BLaER1 treated with 17β-estradiol and CSF1 and Interleukin-3, amounts not matched to agents 10 nM and 100 nM (cell line): ENCODE measurements at regions not wholly inside any gene's neighbourhood (a gene's known extent, or its start where the extent isn't known, plus 50 kb on each side); places are given as distances from the start of the nearest gene placed in this dataset.

Experiments
- H3K27ac ChIP-seq, 11 experiments: shearing (Covaris generic); formaldehyde crosslinking; 2 replicates each; pipeline ENCODE4 v1.8.1; 2022
- H3K27me3 ChIP-seq, 11 experiments: shearing (Covaris generic); formaldehyde crosslinking; 2 replicates each; pipeline ENCODE4 v1.8.1; 2022
- H3K36me3 ChIP-seq, 11 experiments: shearing (Covaris generic); formaldehyde crosslinking; 2 replicates each; pipeline ENCODE4 v1.8.1; 2022
- H3K4me1 ChIP-seq, 10 experiments: shearing (Covaris generic); formaldehyde crosslinking; 2 replicates each; pipeline ENCODE4 v1.8.1; 2022
- H3K4me2 ChIP-seq, 11 experiments: shearing (Covaris generic); formaldehyde crosslinking; 2 replicates each; pipeline ENCODE4 v1.8.1; 2022
- H3K4me3 ChIP-seq, 10 experiments: shearing (Covaris generic); formaldehyde crosslinking; 2 replicates each; pipeline ENCODE4 v1.8.1; 2022
- H3K9ac ChIP-seq, 11 experiments: shearing (Covaris generic); formaldehyde crosslinking; 2 replicates each; pipeline ENCODE4 v1.8.1; 2022
- H3K9me3 ChIP-seq, 11 experiments: shearing (Covaris generic); formaldehyde crosslinking; replicated peaks in 1 of 11; 2 replicates each; pipeline ENCODE4 v1.8.1; 2022
- H4K20me1 ChIP-seq, 11 experiments: shearing (Covaris generic); formaldehyde crosslinking; 2 replicates each; pipeline ENCODE4 v1.8.1; 2022
- Cebpa-rat ChIP-seq, 11 experiments: shearing (Covaris generic); IDR thresholded peaks; 2 replicates each; pipeline ENCODE4 v1.8.1; 2022

- no peaks in the 10 kb centered on the region for H3K27me3 ChIP-seq
Measured at GRCh38 chr11:70535191-70535971, 137.1 kb downstream of the CTTN start.

GRCh38 chr11:70536051-70536877 is 137.9 kb downstream of the CTTN start:
- H3K27me3 ChIP-seq = no peaks in the 10 kb centered on the region
- H3K4me2 ChIP-seq = no peak overlapping the region
- H3K9ac ChIP-seq = no peak overlapping the region
- no peak overlapping the region for H3K4me3 ChIP-seq
- H3K36me3 ChIP-seq = no peaks in the 10 kb centered on the region; a peak in 1 of 22 replicates
- no peak overlapping the region for H3K27ac ChIP-seq
- peaks cover 0 to 14% (median 0%) of the 10 kb centered on the region in 11 experiments; a peak in 3 of 22 replicates for H4K20me1 ChIP-seq
- peaks cover 11 to 20% (median 16%) of the 10 kb centered on the region in 11 experiments; a peak in 19 of 22 replicates for H3K9me3 ChIP-seq
- TF ChIP-seq Cebpa-rat (IDR thresholded peaks at IDR 0.05) = no peak
- H3K4me1 ChIP-seq = peaks cover 0 to 7% (median 0%) of the 10 kb centered on the region in 10 experiments; a peak in 3 of 20 replicates

More at GRCh38 chr11:70535191-70535971, 137.1 kb downstream of the CTTN start:
- Histone ChIP-seq H4K20me1 (peaks cover 0 to 14% (median 0%) of the 10 kb centered on the region in 11 experiments; a peak in 3 of 22 replicates), H3K9me3 (peaks cover 11 to 20% (median 16%) of the 10 kb centered on the region in 11 experiments; a peak in 19 of 22 replicates), H3K4me1 (peaks cover 0 to 7% (median 0%) of the 10 kb centered on the region in 10 experiments; a peak in 3 of 20 replicates), H3K36me3 (no peaks in the 10 kb centered on the region; a peak in 1 of 22 replicates), H3K4me3 (no peak overlapping the region), H3K27ac (no peak overlapping the region), H3K4me2 (no peak overlapping the region), H3K9ac (no peak overlapping the region)
- no peak for TF ChIP-seq Cebpa-rat (IDR thresholded peaks at IDR 0.05)

- peaks cover 11 to 20% (median 16%) of the 10 kb centered on the region in 11 experiments; a peak in 19 of 22 replicates for H3K9me3 ChIP-seq
- no peaks in the 10 kb centered on the region; a peak in 1 of 22 replicates for H3K36me3 ChIP-seq
- no peak overlapping the region for H3K27ac ChIP-seq
- peaks cover 0 to 7% (median 0%) of the 10 kb centered on the region in 10 experiments; a peak in 3 of 20 replicates for H3K4me1 ChIP-seq
- no peaks in the 10 kb centered on the region for H3K27me3 ChIP-seq
- TF ChIP-seq Cebpa-rat (IDR thresholded peaks at IDR 0.05) = no peak
- H3K4me3 ChIP-seq = no peak overlapping the region
- H3K4me2 ChIP-seq = no peak overlapping the region
- peaks cover 0 to 14% (median 0%) of the 10 kb centered on the region in 11 experiments; a peak in 2 of 22 replicates for H4K20me1 ChIP-seq
- H3K9ac ChIP-seq = no peak overlapping the region
Measured at GRCh38 chr11:70537576-70538571, 139.5 kb downstream of the CTTN start.

GRCh38 chr11:70538641-70539359 is 140.5 kb downstream of the CTTN start:
- Histone ChIP-seq H3K9me3 (peaks cover 6 to 13% (median 13%) of the 10 kb centered on the region in 11 experiments; a peak in 19 of 22 replicates), H3K4me3 (no peak overlapping the region), H3K36me3 (no peaks in the 10 kb centered on the region; a peak in 1 of 22 replicates), H3K27me3 (no peaks in the 10 kb centered on the region), H3K4me2 (no peak overlapping the region), H4K20me1 (peaks cover 0 to 14% (median 0%) of the 10 kb centered on the region in 11 experiments; a peak in 2 of 22 replicates), H3K9ac (no peak overlapping the region), H3K4me1 (peaks cover 0 to 7% (median 0%) of the 10 kb centered on the region in 10 experiments; a peak in 3 of 20 replicates), H3K27ac (no peak overlapping the region)
- TF ChIP-seq Cebpa-rat (IDR thresholded peaks at IDR 0.05) = no peak

GRCh38 chr11:70539360-70540095 is 141.2 kb downstream of the CTTN start:
- peak overlapping the region in 1 of 11 experiments; percentile 18; a peak in 2 of 22 replicates for H3K4me2 ChIP-seq
- H3K27me3 ChIP-seq = no peaks in the 10 kb centered on the region
- no peaks in the 10 kb centered on the region; a peak in 1 of 22 replicates for H3K36me3 ChIP-seq
- H3K4me3 ChIP-seq = no peak overlapping the region
- peaks cover 0 to 6% (median 5%) of the 10 kb centered on the region in 11 experiments; a peak in 15 of 22 replicates for H3K9me3 ChIP-seq
- no peak overlapping the region for H3K9ac ChIP-seq
- H3K4me1 ChIP-seq = peaks cover 0 to 7% (median 0%) of the 10 kb centered on the region in 10 experiments; a peak in 3 of 20 replicates
- H4K20me1 ChIP-seq = peaks cover 0 to 14% (median 0%) of the 10 kb centered on the region in 11 experiments; a peak in 2 of 22 replicates
- no peak for TF ChIP-seq Cebpa-rat (IDR thresholded peaks at IDR 0.05)
- H3K27ac ChIP-seq = no peak overlapping the region

- no peaks in the 10 kb centered on the region for H3K27me3 ChIP-seq
- H3K9ac ChIP-seq = no peak overlapping the region
- H4K20me1 ChIP-seq = peaks cover 0 to 14% (median 0%) of the 10 kb centered on the region in 11 experiments; a peak in 2 of 22 replicates
- peaks cover 0 to 7% (median 0%) of the 10 kb centered on the region in 10 experiments; a peak in 3 of 20 replicates for H3K4me1 ChIP-seq
- no peak for TF ChIP-seq Cebpa-rat (IDR thresholded peaks at IDR 0.05)
- H3K4me3 ChIP-seq = no peak overlapping the region
- no peak overlapping the region for H3K27ac ChIP-seq
- H3K9me3 ChIP-seq = no peaks in the 10 kb centered on the region; a peak in 1 of 22 replicates
- no peaks in the 10 kb centered on the region for H3K36me3 ChIP-seq
- no peak overlapping the region for H3K4me2 ChIP-seq
Measured at GRCh38 chr11:70540196-70540595, 141.9 kb downstream of the CTTN start.

GRCh38 chr11:70541176-70541575 is 142.8 kb downstream of the CTTN start:
- Histone ChIP-seq H3K9ac (no peak overlapping the region), H3K9me3 (no peaks in the 10 kb centered on the region; a peak in 1 of 22 replicates), H3K36me3 (no peaks in the 10 kb centered on the region), H3K27ac (no peak overlapping the region), H4K20me1 (peaks cover 0 to 14% (median 0%) of the 10 kb centered on the region in 11 experiments; a peak in 2 of 22 replicates), H3K27me3 (no peaks in the 10 kb centered on the region), H3K4me2 (no peak overlapping the region), H3K4me1 (peaks cover 0 to 7% (median 0%) of the 10 kb centered on the region in 10 experiments; a peak in 3 of 20 replicates), H3K4me3 (no peak overlapping the region)
- TF ChIP-seq Cebpa-rat (IDR thresholded peaks at IDR 0.05) = no peak
